NCI-H2107 treated with DMSO at 0.1 percent for 48 hours (cell line): ENCODE measurements at regions not wholly inside any gene's neighbourhood (a gene's known extent, or its start where the extent isn't known, plus 50 kb on each side); places are given as distances from the start of the nearest gene placed in this dataset.

ENCODE experiments used
- DNase-seq: peaks from one replicate; lab custom pipeline; 2025; ENCODE audit not compliant: unreplicated experiment; lab: John Stamatoyannopoulos, UW

- DNase-seq = no peak
Measured at GRCh38 chr4:162657966-162658365, 494.2 kb upstream of the FSTL5 start.

- DNase-seq = no peak
Measured at GRCh38 chr4:162650166-162650565, 486.4 kb upstream of the FSTL5 start.

- no peak for DNase-seq
Measured at GRCh38 chr4:162645381-162645780, 481.6 kb upstream of the FSTL5 start.

- no peak for DNase-seq
Measured at GRCh38 chr4:162644346-162644745, 480.5 kb upstream of the FSTL5 start.

- no peak for DNase-seq
Measured at GRCh38 chr4:162640152-162640551, 476.4 kb upstream of the FSTL5 start.

- no peak for DNase-seq
Measured at GRCh38 chr4:162634390-162634789, 470.6 kb upstream of the FSTL5 start.

- no peak for DNase-seq
Measured at GRCh38 chr4:162622664-162623063, 458.9 kb upstream of the FSTL5 start.

GRCh38 chr4:162610116-162610515, 446.3 kb upstream of the FSTL5 start:
- DNase-seq = no peak

GRCh38 chr4:162586266-162586665, 422.5 kb upstream of the FSTL5 start:
- no peak for DNase-seq

- no peak for DNase-seq
Measured at GRCh38 chr4:162582180-162582579, 418.4 kb upstream of the FSTL5 start.

GRCh38 chr4:162565730-162566129, 401.9 kb upstream of the FSTL5 start:
- no peak for DNase-seq

GRCh38 chr4:162560073-162560472, 396.3 kb upstream of the FSTL5 start:
- DNase-seq = no peak

GRCh38 chr4:162557516-162558106, 393.8 kb upstream of the FSTL5 start:
- DNase-seq = no peak

- DNase-seq = no peak
Measured at GRCh38 chr4:162535121-162535520, 371.3 kb upstream of the FSTL5 start.

- no peak for DNase-seq
Measured at GRCh38 chr4:162523171-162523570, 359.4 kb upstream of the FSTL5 start.

- DNase-seq = no peak
Measured at GRCh38 chr4:162522724-162523123, 358.9 kb upstream of the FSTL5 start.

- DNase-seq = no peak
Measured at GRCh38 chr4:162510937-162511336, 347.1 kb upstream of the FSTL5 start.

- no peak for DNase-seq
Measured at GRCh38 chr4:162510115-162510514, 346.3 kb upstream of the FSTL5 start.

GRCh38 chr4:162509333-162509732, 345.5 kb upstream of the FSTL5 start:
- no peak for DNase-seq

GRCh38 chr4:162506253-162506652, 342.5 kb upstream of the FSTL5 start:
- no peak for DNase-seq

- no peak for DNase-seq
Measured at GRCh38 chr4:162503868-162504267, 340.1 kb upstream of the FSTL5 start.

- DNase-seq = no peak
Measured at GRCh38 chr4:162502109-162502508, 338.3 kb upstream of the FSTL5 start.

GRCh38 chr4:162499478-162499877, 335.7 kb upstream of the FSTL5 start:
- DNase-seq = no peak

GRCh38 chr4:162498168-162498567, 334.4 kb upstream of the FSTL5 start:
- DNase-seq = no peak
